Gastrocnemius medialis (tissue), 4 donors: ENCODE measurements at regions not wholly inside any gene's neighbourhood (a gene's known extent, or its start where the extent isn't known, plus 50 kb on each side); places are given as distances from the start of the nearest gene placed in this dataset.

Source experiments
- POLR2A ChIP-seq, 2 donors: fragments of 450-650 bp; IDR thresholded peaks; one replicate each; pipeline ENCODE4 v1.6.1; 2017; ENCODE audit warnings: antibody characterized with exemption in 2 of 2, mild to moderate bottlenecking in 2 of 2, moderate library complexity in 2 of 2
- TF ChIP-seq, protein P1 (sequence below), 5 experiments: fragments of 450-650 bp in 3 of 5; fragments of 200-600 bp in 2 of 5; sonication (generic) in 2 of 5; IDR thresholded peaks in 4 of 5; conservative IDR thresholded peaks in 1 of 5; 1 replicate in 4 of 5; 2 replicates in 1 of 5; pipeline ENCODE4 v1.5.1; 2016 to 2019; ENCODE audit warnings: antibody characterized with exemption in 5 of 5, mild to moderate bottlenecking in 3 of 5, moderate library complexity in 3 of 5

DNA sequence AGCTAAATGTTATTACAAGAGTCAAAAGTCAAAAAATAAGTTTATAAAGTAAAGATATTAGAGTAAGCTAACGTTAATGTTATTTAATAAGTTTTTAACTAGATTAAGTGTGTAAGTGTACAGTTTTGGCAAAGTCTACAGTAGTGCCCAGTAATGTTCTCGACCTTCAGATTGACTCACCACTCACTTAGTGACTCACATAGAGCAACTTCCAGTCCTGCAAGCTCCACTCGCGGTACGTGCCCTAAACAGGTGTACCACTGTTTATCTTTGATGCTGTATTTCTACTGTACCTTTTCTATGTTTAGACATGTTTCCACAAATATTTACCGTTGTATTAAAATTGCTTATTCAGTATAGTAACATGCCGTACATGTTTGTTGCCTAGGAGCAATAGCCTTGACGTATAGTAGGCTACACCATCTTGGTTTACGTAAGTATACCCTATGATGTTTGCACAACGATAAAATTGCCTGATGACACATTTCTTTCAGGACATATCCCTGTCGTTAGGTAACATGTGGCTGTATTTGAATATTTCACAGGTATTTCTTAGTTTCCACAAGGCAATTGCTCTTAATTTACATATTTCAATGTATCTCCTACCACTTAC is 1641.9 kb upstream of the PIK3C3 start:
- TF ChIP-seq, protein P1, sequence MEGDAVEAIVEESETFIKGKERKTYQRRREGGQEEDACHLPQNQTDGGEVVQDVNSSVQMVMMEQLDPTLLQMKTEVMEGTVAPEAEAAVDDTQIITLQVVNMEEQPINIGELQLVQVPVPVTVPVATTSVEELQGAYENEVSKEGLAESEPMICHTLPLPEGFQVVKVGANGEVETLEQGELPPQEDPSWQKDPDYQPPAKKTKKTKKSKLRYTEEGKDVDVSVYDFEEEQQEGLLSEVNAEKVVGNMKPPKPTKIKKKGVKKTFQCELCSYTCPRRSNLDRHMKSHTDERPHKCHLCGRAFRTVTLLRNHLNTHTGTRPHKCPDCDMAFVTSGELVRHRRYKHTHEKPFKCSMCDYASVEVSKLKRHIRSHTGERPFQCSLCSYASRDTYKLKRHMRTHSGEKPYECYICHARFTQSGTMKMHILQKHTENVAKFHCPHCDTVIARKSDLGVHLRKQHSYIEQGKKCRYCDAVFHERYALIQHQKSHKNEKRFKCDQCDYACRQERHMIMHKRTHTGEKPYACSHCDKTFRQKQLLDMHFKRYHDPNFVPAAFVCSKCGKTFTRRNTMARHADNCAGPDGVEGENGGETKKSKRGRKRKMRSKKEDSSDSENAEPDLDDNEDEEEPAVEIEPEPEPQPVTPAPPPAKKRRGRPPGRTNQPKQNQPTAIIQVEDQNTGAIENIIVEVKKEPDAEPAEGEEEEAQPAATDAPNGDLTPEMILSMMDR (IDR thresholded peaks at IDR 0.05 in 4 of 5, conservative IDR thresholded peaks at IDR 0.05 in 1 of 5): no peak
- no peak for TF ChIP-seq POLR2A (IDR thresholded peaks at IDR 0.05)
